NT2/D1 (cell line): ENCODE measurements at regions not wholly inside any gene's neighbourhood (a gene's known extent, or its start where the extent isn't known, plus 50 kb on each side); places are given as distances from the start of the nearest gene placed in this dataset.

Source experiments
- YY1 ChIP-seq: IDR thresholded peaks from 2 replicates; pipeline ENCODE4 v1.6.1; 2011; ENCODE audit not compliant: insufficient read length, insufficient read depth
- ZNF274 ChIP-seq: IDR thresholded peaks from 2 replicates; pipeline ENCODE4 v1.6.1; 2011; ENCODE audit warnings: mild to moderate bottlenecking, low read depth, low read length

- TF ChIP-seq YY1 (no peak), ZNF274 (no peak)
These were observed 498.6 kb downstream of the GLRX3 start for GRCh38 chr10:130634816-130635215.
